ENCODE measurements at regions not wholly inside any gene's neighbourhood (a gene's known extent, or its start where the extent isn't known, plus 50 kb on each side); places are given as distances from the start of the nearest gene placed in this dataset.
"Not testable (repeated sequence)": the region's sequence is repeated elsewhere in the genome, so short reads cannot be mapped to it uniquely, and the experiment has no call there.

- DNase-seq = no peak
Observed at GRCh38 chr9:30075451-30076199, 2308.8 kb upstream of the ACO1 start.

GRCh38 chr9:30078195-30078594 is 2306.2 kb upstream of the ACO1 start:
- no peak for DNase-seq

GRCh38 chr9:30089428-30089827 is 2295.0 kb upstream of the ACO1 start:
- no peak for DNase-seq

GRCh38 chr9:30103647-30104394 is 2280.6 kb upstream of the ACO1 start:
- no peak for DNase-seq

GRCh38 chr9:30107134-30107533 is 2277.3 kb upstream of the ACO1 start:
- not testable (repeated sequence) for DNase-seq

- DNase-seq = no peak
Observed at GRCh38 chr9:30116673-30117217, 2267.7 kb upstream of the ACO1 start.

GRCh38 chr9:30120666-30121065 is 2263.8 kb upstream of the ACO1 start:
- DNase-seq = no peak

- no peak for DNase-seq
Observed at GRCh38 chr9:30121611-30122010, 2262.8 kb upstream of the ACO1 start.

GRCh38 chr9:30125881-30126280 is 2258.6 kb upstream of the ACO1 start:
- no peak for DNase-seq

GRCh38 chr9:30127371-30127770 is 2257.1 kb upstream of the ACO1 start:
- DNase-seq = no peak

GRCh38 chr9:30140407-30140806 is 2244.0 kb upstream of the ACO1 start:
- no peak for DNase-seq

- no peak for DNase-seq
Observed at GRCh38 chr9:30160570-30160969, 2223.9 kb upstream of the ACO1 start.

GRCh38 chr9:30172206-30172605 is 2212.2 kb upstream of the ACO1 start:
- no peak for DNase-seq

- DNase-seq = no peak
Observed at GRCh38 chr9:30178610-30179009, 2205.8 kb upstream of the ACO1 start.

GRCh38 chr9:30193421-30193820 is 2191.0 kb upstream of the ACO1 start:
- DNase-seq = no peak

- no peak for DNase-seq
Observed at GRCh38 chr9:30196941-30197340, 2187.5 kb upstream of the ACO1 start.

- no peak for DNase-seq
Observed at GRCh38 chr9:30197453-30197852, 2187.0 kb upstream of the ACO1 start.

- no peak for DNase-seq
Observed at GRCh38 chr9:30197954-30198353, 2186.5 kb upstream of the ACO1 start.

- no peak for DNase-seq
Observed at GRCh38 chr9:30198463-30199309, 2185.8 kb upstream of the ACO1 start.

GRCh38 chr9:30201024-30201423 is 2183.4 kb upstream of the ACO1 start:
- DNase-seq = no peak

- no peak for DNase-seq
Observed at GRCh38 chr9:30235068-30235467, 2149.4 kb upstream of the ACO1 start.

GRCh38 chr9:30235564-30235963 is 2148.9 kb upstream of the ACO1 start:
- DNase-seq = no peak
